Right lobe of liver (tissue), 6 donors: ENCODE measurements at regions not wholly inside any gene's neighbourhood (a gene's known extent, or its start where the extent isn't known, plus 50 kb on each side); places are given as distances from the start of the nearest gene placed in this dataset.

Experiments
- ATAC-seq, 4 donors: fragments of 200-7000 bp; cut with Tn5 transposase; one replicate each; pipeline ENCODE4 v1.9.1; 2020; ENCODE audit warnings: mild to moderate bottlenecking in 4 of 4, moderate library complexity in 4 of 4
- DNase-seq, 3 donors: peaks; one replicate each; pipeline ENCODE4 v3.0.0-alpha.2; 2020
- H3K27ac ChIP-seq, 3 donors: fragments of 200-600 bp; one replicate each; pipeline ENCODE4 v1.8.0; 2022
- H3K27me3 ChIP-seq, 2 donors: fragments of 200-600 bp; one replicate each; pipeline ENCODE4 v1.8.0; 2022
- H3K36me3 ChIP-seq, 4 donors: fragments of 200-600 bp; sonication (generic) in 1 of 4; one replicate each; pipeline versions ENCODE4 v1.5.1 to v1.8.0; 2017 to 2022; ENCODE audit warnings: control low read depth in 1 of 4
- H3K4me1 ChIP-seq, 4 donors: fragments of 200-600 bp; sonication (generic) in 1 of 4; one replicate each; pipeline versions ENCODE4 v1.5.1 to v1.8.0; 2017 to 2022; ENCODE audit warnings: control low read depth in 1 of 4
- H3K4me3 ChIP-seq, 3 donors: fragments of 200-600 bp; one replicate each; pipeline ENCODE4 v1.8.0; 2022
- H3K9me3 ChIP-seq, 4 donors: fragments of 200-600 bp; sonication (generic) in 1 of 4; one replicate each; pipeline versions ENCODE4 v1.5.1 to v1.8.0; 2017 to 2022; ENCODE audit warnings: control low read depth in 1 of 4
- CTCF ChIP-seq, 4 donors: fragments of 200-600 bp in 3 of 4; fragments of 450-650 bp in 1 of 4; IDR thresholded peaks; one replicate each; pipeline versions ENCODE4 v1.5.1 to v1.8.0; 2016 to 2022; ENCODE audit warnings: antibody characterized with exemption in 4 of 4, mild to moderate bottlenecking in 2 of 4
- POLR2A ChIP-seq: fragments of 450-650 bp; IDR thresholded peaks from one replicate; pipeline ENCODE4 v1.6.1; 2017; ENCODE audit warnings: antibody characterized with exemption, mild to moderate bottlenecking
- WGBS: methylation state at CpG from one replicate; pipeline ENCODE4 v1.1.6; 2018; ENCODE audit warnings: low coverage, low lambda C conversion rate; ENCODE audit not compliant: insufficient coverage; ENCODE audit errors: missing lambda C conversion rate; 5-methylcytosine and 5-hydroxymethylcytosine counted together
- intact Hi-C, 2 donors: fragments of 100-400 bp; cut with DNase I; formaldehyde crosslinking; loops; one replicate each; pipeline versions ENCODE4 v1.11.2 to v1.14.1; 2022
- donor health status: DM: no; HTN: yes; CAD: no.
- donor health status: DM: no; HTN: no; CAD: no.
- donor health status: DM: no; HTN: no; CAD: no.
- donor health status: DM: no; HTN: yes; CAD: no.
- donor health status: DM: no; HTN: yes; CAD: no.

- no peak for TF ChIP-seq CTCF (IDR thresholded peaks at IDR 0.05)
- TF ChIP-seq POLR2A = no peak
- Histone ChIP-seq H3K27me3 (no peaks in the 10 kb centered on the region), H3K4me3 (no peak overlapping the region), H3K27ac (no peak overlapping the region), H3K4me1 (no peaks in the 10 kb centered on the region), H3K9me3 (no peaks in the 10 kb centered on the region), H3K36me3 (no peaks in the 10 kb centered on the region)
- WGBS = 48% methylated on average over 3 of the region's 5 CpGs
- intact Hi-C loops = no loop called here
- no peak for ATAC-seq
- DNase-seq = no peak
Observed at GRCh38 chr2:11092701-11093335, 62.4 kb upstream of the SLC66A3 start.

- H3K9me3 ChIP-seq = no peaks in the 10 kb centered on the region
- DNase-seq = no peak
- no peak overlapping the region for H3K27ac ChIP-seq
- H3K4me1 ChIP-seq = no peaks in the 10 kb centered on the region
- WGBS = 20% methylated on average over 1 of the region's 4 CpGs
- no peak for ATAC-seq
- H3K36me3 ChIP-seq = no peaks in the 10 kb centered on the region
- TF ChIP-seq CTCF (IDR thresholded peaks at IDR 0.05) = no peak
- no peak for TF ChIP-seq POLR2A
- no peak overlapping the region for H3K4me3 ChIP-seq
- intact Hi-C loops = no loop called here
- H3K27me3 ChIP-seq = no peaks in the 10 kb centered on the region
Observed at GRCh38 chr2:11093467-11093866, 61.8 kb upstream of the SLC66A3 start.

DNA sequence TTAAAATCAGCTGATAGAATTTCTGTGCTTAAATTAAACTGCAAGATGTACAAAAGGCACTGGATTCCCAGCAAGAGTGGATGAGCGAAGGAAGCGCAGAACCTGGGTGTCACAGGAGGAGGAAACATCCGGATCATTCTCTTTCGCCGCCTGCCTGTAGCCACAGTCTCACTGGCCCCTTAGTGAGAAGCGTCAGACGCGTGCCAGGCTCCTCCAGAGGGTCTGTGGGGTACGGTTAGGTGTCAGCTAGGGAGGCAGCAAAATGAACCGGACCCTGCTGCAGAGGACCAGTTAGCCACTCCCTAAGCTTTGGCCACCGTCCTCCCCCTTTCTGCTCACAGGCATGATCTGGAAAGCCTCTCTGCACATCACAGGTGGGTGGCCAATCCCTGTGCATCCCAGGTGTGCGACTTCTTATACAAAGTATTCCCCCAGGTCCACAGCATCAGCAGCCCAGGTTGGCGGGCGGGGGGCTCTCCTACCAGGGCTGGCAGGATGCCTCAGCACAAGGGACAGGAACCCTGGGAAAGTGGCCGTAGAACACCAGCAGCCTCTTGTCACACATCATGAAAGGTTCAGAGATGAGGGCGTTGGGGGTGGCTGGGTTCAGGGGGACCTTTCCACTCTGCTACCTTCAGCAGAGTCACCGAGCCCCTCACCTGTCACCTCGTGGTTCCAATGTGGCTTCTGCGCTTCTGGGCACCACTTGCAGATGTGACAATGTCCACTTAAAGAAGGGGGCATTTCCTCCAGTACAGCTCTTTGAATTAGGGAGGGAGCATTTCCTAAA is 61.1 kb upstream of the SLC66A3 start:
- H3K27me3 ChIP-seq = no peaks in the 10 kb centered on the region
- no peaks in the 10 kb centered on the region for H3K4me1 ChIP-seq
- no peak overlapping the region for H3K27ac ChIP-seq
- H3K4me3 ChIP-seq = no peak overlapping the region
- H3K36me3 ChIP-seq = no peaks in the 10 kb centered on the region
- no peak for DNase-seq
- intact Hi-C loops = no loop called here
- ATAC-seq = no peak
- WGBS = 65% methylated on average over 9 of the region's 19 CpGs
- TF ChIP-seq CTCF (IDR thresholded peaks at IDR 0.05) (no peak), POLR2A (no peak)
- no peaks in the 10 kb centered on the region for H3K9me3 ChIP-seq

DNA sequence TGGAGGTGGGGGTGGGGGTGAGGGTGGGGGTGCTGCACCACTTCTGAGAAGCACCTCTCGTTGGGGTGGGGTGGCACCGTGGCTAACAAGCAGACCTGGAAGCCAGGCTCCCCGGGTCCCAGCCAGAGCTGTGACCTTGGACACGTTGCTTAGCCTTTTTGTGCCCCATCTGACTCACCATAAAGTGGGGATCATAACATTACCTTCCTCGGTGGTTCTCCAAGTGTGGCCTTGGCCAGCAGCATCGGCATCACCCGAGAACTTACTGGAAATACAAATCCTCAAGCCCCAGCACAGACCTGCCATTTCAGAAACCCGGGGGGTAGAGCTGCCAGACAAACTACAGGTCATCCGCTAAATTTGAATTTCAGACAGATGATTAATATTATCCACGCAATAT is 58.7 kb upstream of the SLC66A3 start:
- Histone ChIP-seq H3K27ac (no peak overlapping the region), H3K27me3 (no peaks in the 10 kb centered on the region), H3K9me3 (no peaks in the 10 kb centered on the region), H3K4me1 (no peaks in the 10 kb centered on the region), H3K36me3 (no peaks in the 10 kb centered on the region), H3K4me3 (no peak overlapping the region)
- DNase-seq (no peak), ATAC-seq (no peak)
- TF ChIP-seq CTCF (IDR thresholded peaks at IDR 0.05) = no peak
- WGBS = 72% methylated on average over 5 of the region's 10 CpGs
- intact Hi-C loops = no loop called here
